Body of pancreas (tissue), 4 donors: ENCODE measurements at regions not wholly inside any gene's neighbourhood (a gene's known extent, or its start where the extent isn't known, plus 50 kb on each side); places are given as distances from the start of the nearest gene placed in this dataset.

Source experiments
- POLR2A ChIP-seq, 3 donors: fragments of 450-650 bp; IDR thresholded peaks; one replicate each; pipeline ENCODE4 v1.6.1; 2016; ENCODE audit warnings: antibody characterized with exemption in 3 of 3, mild to moderate bottlenecking in 2 of 3
- TF ChIP-seq, protein P1 (sequence below), 7 experiments: fragments of 450-650 bp in 4 of 7; fragments of 200-600 bp in 3 of 7; sonication (generic) in 3 of 7; IDR thresholded peaks; one replicate each; pipeline ENCODE4 v1.5.1; 2016 to 2019; ENCODE audit warnings: antibody characterized with exemption in 7 of 7

- TF ChIP-seq, protein P1, sequence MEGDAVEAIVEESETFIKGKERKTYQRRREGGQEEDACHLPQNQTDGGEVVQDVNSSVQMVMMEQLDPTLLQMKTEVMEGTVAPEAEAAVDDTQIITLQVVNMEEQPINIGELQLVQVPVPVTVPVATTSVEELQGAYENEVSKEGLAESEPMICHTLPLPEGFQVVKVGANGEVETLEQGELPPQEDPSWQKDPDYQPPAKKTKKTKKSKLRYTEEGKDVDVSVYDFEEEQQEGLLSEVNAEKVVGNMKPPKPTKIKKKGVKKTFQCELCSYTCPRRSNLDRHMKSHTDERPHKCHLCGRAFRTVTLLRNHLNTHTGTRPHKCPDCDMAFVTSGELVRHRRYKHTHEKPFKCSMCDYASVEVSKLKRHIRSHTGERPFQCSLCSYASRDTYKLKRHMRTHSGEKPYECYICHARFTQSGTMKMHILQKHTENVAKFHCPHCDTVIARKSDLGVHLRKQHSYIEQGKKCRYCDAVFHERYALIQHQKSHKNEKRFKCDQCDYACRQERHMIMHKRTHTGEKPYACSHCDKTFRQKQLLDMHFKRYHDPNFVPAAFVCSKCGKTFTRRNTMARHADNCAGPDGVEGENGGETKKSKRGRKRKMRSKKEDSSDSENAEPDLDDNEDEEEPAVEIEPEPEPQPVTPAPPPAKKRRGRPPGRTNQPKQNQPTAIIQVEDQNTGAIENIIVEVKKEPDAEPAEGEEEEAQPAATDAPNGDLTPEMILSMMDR (IDR thresholded peaks at IDR 0.05): no peak
- no peak for TF ChIP-seq POLR2A (IDR thresholded peaks at IDR 0.05)
These were observed 92.3 kb upstream of the PAX6 start for GRCh38 chr11:31903225-31904074.
